GM18867 (cell line): ENCODE measurements at regions not wholly inside any gene's neighbourhood (a gene's known extent, or its start where the extent isn't known, plus 50 kb on each side); places are given as distances from the start of the nearest gene placed in this dataset.

ENCODE experiments used
- ATAC-seq: cut with Tn5 transposase; IDR thresholded peaks from one replicate; pipeline ENCODE4 v1.9.1; 2021; ENCODE audit warnings: mild to moderate bottlenecking, moderate library complexity; ENCODE audit not compliant: unreplicated experiment

DNA sequence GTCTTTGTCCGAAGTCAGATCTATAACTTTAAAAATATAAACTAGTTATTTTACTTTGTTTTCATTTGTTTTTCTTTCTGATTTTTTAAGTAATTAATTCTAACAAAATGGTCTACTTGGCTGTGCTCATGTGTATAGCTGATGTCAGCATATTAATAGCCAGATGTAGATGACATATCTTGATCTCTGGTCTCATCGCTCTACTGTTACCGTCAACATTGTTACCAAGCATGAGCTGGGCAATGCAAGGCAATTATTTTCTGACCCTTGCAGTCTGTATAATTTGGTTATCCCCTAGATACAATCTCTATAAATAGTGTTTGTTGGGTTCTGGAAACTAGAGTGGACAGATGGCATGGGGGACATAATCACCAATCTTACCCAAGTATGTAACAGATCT is 151.6 kb upstream of the PTPRK start:
- ATAC-seq: no peak

DNA sequence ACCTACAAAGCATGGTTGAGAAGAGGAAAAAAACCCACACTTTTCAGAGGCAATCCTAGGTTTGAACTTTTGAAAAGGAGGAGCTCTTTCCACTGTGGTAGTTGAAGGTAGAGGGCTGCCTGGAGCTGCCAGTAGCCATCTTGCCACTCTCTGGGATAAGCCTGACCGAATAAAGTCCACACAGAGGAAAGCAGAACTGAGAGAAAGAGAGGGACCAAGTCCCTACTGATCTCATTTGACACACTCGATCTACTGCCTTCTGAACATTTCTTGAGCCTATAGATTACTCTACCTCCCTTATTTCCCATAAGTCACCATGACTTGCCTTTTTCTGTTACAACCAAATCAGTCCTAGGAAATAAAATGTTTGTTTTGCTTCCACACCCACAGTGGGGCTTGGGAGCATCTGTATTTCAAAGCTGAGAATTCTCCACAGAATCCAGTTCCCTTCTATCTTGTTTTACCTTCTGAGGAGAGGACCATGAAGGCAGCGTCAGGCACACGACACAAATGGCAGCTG is 147.0 kb upstream of the PTPRK start:
- ATAC-seq: no peak

DNA sequence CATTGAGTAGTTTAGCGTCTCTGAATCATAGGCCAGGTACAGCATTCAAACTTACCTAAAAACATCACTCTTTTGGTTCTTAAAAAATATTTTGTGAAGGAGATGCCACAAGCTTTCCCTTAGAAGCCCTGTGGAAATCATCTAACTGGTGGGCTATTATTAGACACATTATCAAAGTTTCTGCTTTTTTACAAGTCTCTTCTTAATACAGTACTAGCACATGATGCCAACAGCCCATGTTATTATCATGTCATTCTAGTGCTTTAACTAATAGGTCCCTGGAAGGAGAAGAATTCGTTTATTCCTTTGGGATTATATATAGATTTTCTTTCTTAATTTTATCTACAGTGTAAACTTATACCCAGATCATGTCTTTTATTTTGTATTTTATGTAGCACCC is 146.0 kb upstream of the PTPRK start:
- ATAC-seq: no peak

DNA sequence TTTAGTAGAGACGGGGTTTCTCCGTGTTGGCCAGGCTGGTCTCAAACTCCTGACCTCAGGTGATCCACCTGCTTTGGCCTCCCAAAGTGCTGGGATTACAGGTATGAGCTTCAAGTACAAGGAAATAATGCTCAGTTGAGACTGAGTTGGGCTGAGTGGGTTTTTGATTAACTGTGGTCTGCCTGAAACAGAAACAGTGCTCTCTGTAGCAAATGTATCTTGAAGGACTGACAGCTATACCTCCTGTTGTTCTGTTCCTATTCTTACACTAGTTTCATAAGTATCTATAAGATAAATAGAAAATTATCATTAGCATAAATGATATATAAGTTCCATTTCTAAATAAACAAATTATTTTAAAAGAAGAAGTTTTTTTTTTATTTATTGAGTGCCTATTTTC is 142.8 kb upstream of the PTPRK start:
- peak; percentile 84 for ATAC-seq

DNA sequence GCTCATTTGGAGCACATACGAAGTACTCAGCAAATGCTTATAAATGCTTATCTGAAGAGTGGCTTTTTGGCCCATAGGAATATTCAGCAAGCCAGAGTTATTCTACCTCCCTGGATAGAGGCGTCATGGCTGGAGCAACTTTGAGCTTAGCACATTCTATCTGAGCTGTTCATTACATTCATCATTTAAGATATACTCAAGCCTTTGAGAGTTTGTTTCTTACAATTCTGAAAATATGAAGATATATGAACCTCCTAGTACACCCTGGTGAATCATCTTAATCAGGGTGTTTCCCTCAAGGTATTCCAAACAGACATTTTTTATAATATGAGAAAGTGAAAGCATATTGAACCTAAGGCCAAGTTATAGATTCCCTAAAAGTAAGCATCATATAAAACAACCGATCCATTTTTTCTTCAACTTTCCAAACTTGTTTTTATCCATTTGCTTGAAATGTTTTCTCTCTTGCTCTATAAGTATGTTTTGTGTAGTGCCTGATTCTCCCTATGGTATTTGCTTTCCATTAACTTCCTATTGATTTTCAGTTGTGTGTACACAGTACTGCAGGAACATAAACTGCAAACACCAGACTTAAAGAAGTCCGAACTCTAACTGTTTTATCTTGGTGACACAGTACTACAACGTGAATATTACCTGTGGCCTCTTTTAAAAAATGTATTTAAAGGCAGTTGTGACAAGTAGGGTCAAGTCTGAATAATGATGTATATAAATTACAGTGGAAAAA is 139.7 kb upstream of the PTPRK start:
- ATAC-seq: no peak

DNA sequence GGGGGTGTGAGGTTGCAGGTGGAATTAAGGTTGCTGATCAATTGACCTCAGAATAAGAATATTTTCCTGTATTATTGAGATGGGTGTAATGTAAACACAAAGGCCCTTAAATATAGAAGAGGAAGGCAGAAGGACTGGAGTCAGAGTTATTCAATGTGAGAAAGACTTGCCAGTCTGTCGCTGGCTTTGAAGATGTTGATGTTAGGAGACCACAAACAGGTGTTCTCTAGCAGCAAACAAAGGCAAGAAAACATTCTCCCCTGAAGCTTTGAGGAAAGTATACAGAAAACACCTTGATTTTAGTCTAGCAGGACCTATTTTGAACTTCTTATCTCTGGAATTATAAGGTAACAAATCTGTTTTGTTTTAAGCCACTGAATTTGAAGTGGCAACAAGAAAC is 138.9 kb upstream of the PTPRK start:
- ATAC-seq: no peak

DNA sequence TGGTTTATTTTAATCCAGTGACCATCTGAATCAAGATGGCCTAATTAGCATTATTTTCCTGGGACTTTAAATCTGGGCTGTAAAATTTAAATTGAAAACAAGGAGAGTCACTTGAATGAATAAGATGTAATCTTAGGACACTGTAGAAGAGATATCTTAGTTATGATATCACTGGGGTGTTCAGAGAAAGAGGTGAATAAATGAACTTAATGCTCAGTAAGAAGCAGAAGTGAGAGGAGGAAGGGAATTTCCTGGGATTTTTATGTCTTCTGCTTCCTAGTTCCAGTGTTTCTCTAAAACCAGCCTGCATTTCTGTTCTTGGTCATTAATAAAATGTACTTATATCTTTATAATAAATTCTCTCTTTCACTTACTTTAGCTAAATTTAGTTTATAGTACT is 136.8 kb upstream of the PTPRK start:
- no peak for ATAC-seq

DNA sequence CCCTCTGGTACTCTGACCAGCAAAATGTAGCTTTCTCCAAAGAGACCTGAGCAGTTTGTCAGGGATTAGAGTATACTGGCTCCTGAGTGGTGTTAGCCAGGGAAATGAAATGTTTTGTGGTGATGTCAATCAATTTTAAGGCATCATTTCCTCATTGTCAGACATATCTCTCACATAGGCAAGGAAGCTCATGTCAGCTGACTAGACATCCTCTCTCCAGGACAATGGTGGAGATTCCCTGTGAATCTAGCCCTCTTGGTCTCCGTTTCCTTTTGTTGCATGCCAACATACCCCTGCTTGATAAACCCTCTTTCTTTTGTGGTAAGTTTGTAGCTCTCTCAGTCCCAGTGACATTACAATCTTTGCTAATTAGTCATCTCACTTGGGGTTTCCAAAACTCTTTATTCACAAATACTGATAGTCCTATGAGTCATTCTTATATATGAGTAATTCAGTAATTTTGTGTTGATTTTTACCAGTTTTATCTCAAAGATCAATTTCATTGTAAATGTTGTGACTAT is 135.6 kb upstream of the PTPRK start:
- ATAC-seq: peak; percentile 70

DNA sequence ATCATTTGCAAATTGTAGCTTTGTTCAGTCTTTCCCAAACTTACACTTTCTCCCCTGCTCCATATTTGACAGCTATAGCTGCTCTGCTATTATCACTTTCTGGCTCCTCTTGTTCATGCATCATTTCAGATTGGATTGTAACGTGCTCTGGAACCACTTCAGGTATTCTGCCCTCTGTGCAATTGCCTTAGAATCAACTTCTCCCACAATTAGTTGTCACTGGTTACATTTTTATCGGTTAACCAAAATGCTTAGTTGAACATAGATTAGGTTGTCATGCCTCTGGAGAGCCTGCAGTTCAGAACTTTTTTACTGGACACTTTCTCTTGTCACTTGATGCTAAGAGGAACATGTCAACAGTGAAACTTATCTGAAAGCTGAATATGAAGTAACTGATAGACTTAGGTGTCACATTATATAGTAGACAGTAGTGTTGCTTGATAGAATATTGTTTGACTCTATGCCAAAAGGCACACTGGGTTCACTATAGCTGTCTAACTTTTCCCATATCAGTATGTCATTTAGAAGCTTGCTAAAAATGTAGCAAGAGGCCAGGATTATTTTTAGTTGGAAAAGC is 127.7 kb upstream of the PTPRK start:
- no peak for ATAC-seq

DNA sequence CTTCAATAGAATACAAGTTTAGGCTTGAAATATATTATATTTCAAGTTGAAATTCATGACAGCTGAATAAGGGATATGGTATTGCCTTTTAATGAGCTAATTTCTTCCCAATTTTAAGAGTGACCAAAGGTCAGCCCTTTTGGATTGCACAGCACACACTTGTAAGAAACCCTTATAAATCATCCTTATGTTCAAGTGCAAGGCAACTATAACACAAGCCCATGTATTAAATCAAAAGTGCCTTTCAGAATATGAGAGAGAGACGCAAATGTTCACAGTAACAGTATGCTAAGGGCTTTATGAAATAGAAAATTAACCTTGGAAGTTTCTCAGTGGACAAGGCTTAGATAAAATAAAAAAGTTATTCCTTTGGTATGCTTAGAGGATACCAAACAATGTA is 121.7 kb upstream of the PTPRK start:
- ATAC-seq: no peak

DNA sequence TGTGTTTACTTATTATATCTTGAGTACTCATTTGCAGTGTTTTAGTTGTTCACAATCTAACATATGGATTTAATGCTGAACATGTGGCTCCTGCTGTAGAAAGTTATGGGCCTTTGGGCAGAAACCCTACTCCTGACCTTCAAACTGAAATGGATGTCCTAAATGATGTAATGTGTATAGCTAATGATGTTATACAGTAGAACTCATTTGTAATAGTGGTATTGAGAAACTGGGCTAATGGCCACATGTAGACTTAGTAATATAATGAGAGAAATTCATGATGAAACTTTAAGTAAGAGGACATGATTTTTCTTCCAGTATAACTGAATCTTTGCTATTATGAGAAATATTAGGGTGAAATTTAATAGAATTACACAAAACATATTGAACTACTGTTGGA is 121.3 kb upstream of the PTPRK start:
- ATAC-seq: no peak

DNA sequence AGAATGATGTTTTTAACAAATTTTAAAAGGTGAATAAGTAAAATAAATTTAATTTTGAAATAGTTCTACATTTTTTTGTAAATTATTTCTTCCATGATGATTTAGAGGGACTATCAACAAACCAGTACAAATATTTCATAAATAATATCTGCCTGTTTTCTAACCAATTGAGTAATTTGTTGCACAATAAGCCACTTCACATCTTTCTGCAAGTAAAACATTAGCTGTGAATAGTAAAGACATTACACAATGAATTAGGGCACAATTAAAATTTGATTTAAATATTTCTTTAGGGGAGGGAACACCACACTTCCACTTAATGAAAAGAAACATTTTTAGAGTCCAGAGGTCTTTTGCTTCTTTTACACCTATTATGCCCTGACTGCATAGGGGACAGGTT is 118.4 kb upstream of the PTPRK start:
- no peak for ATAC-seq

DNA sequence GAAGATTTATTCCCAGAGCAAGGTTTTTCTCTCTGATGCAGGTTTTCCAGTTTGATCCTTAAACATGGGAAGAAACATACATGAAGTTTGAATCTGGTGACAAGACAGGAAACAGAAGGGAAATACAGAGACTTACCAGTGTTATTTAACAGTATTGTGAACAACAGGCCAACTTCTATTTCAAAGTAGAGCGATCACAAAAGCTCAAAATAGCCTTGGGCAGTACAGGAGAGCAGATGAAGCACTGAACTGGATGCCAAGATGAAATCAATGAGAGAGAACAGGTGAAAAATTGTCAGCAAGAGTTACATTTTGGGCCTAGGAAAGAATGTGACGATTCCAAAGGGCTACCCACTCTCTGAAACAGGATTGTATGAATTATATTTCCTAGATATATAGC is 114.8 kb upstream of the PTPRK start:
- no peak for ATAC-seq

DNA sequence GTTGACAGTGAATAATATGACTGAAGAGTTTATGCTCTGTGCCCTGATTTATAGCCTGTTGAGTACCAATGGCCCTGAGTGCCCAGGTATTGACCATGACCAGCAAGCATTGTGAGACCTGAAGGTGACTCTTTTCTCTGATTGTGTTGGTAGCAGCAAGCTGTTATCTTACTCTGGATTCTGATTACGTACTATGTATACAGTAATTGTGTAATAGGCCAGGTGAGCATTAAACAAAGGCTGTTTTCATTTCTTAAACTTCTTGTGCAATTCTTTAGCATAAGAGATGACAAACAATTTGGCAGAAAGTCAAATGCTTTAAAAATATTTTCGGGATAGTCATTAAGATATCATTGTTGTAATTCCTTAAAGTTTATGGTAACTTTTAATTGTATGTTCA is 111.7 kb upstream of the PTPRK start:
- ATAC-seq: no peak

DNA sequence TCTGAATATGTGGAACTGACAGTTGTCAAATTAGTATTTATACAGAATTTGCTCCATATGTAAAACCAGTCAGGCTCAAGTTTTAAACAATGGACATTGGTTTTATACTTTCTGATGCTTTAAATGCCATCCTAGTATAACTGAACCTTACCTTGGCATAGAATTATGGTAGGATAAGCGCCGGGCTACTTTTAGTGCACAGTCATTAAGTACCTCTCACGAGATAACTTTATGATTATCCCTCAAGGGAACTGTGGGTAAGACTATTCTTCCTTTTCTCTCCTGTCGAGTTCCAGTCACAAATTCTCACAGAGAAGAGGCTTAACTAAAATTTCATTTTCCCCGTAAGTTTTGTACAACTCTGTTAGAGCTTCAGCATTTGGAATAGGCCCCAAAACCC is 110.6 kb upstream of the PTPRK start:
- no peak for ATAC-seq

DNA sequence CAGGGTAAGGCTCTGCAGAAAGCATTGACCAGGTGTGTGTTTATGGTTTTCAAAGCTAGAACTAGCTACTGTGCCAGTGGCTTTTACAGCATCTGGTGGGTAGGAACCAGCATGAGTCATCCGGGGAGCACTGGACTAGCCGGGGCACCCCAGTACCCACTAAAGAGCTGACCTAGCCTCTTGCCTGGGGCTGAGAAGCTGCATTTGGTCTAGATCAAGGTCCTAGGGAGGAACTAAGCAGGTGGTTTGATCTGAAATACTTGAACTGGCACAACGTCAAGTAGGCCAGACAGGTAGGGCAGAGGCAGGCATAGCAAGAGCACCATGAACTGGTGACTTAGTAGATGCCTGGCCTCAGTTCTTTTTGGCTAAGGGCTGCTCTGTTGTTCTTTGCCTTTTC is 109.8 kb upstream of the PTPRK start:
- ATAC-seq: no peak

DNA sequence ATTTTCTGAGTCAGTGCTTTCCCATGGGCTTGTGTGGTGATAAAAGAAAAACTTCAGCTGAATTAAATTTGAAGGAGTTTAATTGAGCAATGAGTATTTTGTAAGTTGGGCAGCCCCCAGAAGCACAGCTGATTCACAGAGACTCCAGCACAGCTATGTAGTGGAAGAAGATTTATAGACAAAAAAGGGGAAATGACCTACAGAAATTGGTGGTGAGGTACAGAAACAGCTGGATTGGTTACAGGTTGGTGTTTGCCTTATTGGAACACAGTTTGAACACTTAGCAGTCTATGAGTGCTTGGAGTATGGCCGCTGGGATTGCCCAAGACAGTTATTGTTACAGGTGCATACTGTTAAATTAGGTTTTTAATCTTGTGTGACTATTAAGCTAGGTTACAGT is 96.9 kb upstream of the PTPRK start:
- no peak for ATAC-seq

DNA sequence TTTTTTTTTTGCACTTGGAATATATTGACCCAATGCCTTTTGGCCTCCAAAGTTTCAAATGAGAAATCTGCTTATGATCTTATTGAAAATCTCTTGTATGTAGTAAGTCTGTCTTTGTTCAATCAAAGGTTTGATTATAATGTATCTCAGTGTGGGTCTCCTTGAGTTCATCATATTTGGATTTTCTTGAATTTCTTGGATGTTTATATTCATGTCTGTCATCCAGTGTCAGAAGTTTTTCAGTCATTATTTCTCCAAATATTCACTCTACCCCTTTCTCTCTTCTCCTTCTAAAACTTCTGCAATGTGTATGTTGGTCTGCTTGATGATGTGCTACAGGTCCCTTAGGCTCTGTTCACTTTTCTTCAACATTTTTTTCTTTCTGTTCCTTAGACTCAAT is 95.9 kb upstream of the PTPRK start:
- ATAC-seq: no peak

DNA sequence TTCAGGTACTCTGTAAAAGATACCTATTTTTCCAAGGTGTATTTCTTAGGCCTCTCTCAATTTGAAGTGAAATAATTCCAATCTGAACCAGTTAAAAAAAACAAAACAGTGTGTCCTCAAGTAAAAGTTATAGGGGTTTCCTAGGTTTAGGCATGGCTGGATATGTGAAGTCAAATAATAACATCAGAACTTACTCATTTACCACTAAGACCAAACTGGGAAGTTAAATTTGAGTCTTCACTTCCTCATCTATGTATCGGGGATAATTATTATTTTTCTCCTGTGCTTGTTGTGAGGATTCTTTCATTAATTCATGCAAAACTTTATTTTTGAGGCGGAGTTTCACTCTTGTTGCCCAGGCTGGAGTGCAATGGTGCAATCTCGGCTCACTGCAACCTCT is 86.2 kb upstream of the PTPRK start:
- ATAC-seq: peak; percentile 52

DNA sequence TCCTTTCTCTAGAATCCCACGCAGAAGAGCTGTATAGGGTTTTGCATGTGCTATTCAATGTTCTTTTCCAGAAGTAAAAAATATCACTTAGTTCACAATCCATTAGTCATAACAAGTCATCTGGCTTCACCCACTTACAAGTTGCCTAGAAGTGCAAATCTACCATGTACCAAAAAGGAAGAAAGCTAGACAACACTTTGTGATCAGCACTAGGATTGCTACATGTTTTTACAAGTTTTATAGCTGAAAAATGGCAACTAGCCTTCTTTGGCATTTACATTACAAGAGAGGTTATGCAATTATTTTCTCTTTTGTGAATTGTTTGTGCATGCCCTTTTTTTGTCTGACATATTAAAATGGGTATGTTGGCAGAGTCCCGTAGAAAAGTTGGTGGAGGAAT is 85.6 kb upstream of the PTPRK start:
- no peak for ATAC-seq

DNA sequence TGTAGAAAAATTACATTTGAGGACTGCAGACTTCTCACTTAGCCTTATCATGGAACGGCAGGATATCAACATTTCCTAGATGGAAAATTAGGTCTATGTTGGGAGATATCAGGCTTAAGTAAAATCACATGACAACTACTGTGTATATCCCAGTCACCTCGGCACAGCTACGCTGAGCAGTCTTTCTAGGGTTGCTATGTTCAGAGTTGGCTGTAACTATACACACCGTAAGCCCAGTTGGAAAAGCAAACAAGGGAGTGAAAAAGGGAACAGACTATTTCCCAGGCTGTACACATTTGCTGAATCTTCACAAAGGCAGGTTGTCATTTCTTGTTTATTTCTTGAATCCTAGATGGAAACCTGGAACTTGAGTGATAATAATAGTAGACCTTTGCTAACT is 80.7 kb upstream of the PTPRK start:
- ATAC-seq: peak; percentile 18

DNA sequence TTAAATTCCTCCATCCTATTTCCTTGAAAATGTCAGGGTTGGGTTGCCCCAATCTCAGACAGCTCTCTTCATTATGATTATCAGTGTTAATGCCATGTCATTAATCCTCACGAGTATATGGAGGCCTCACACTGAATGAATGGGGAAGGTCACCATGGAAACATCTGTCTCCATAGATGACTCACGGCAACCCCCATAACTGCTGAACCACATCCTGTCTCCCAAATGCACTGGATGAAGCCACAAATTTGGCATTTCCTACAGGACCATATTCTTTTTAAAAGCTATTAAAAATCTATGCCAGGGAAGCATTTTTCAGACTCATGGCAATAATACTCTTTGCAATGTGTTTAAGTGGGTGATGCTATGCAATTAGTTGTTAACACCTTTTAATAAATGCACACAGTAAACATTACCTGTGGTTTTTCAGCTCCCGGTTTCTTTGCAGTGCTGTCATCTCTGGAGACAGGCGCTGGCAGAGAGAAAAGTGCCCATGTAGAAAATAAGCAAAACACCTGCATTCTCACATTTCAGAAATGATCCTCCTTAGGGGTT is 80.1 kb upstream of the PTPRK start:
- ATAC-seq: peak; percentile 52
